HG02623 (cell line): ENCODE measurements at regions not wholly inside any gene's neighbourhood (a gene's known extent, or its start where the extent isn't known, plus 50 kb on each side); places are given as distances from the start of the nearest gene placed in this dataset.

Source experiments
- ATAC-seq: cut with Tn5 transposase; IDR thresholded peaks from one replicate; pipeline ENCODE4 v1.9.1; 2021; ENCODE audit warnings: moderate library complexity; ENCODE audit not compliant: unreplicated experiment

GRCh38 chr2:53450923-53451322, 316.7 kb upstream of the CHAC2 start:
- ATAC-seq: no peak

- ATAC-seq: no peak
These were observed 319.0 kb upstream of the CHAC2 start for GRCh38 chr2:53448591-53448990.

DNA sequence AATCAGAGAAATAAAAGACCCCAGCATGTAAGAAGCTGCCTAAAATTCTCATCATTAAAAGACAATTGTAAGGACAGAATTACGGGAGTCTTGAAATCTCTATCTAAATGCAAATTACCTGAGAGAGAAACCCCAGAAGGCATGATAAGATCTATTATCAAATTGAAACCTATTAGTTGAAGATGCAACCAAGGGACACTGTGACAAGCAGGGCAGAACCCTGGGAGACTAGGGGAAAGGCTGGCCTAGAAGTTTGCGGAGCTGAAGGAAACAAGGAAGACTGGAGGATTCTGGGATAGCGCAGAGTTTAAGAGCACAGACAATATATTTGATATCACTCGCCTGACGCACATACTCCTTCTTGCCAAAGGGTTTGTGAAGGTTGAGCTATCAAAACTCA, 319.5 kb upstream of the CHAC2 start:
- ATAC-seq: no peak

DNA sequence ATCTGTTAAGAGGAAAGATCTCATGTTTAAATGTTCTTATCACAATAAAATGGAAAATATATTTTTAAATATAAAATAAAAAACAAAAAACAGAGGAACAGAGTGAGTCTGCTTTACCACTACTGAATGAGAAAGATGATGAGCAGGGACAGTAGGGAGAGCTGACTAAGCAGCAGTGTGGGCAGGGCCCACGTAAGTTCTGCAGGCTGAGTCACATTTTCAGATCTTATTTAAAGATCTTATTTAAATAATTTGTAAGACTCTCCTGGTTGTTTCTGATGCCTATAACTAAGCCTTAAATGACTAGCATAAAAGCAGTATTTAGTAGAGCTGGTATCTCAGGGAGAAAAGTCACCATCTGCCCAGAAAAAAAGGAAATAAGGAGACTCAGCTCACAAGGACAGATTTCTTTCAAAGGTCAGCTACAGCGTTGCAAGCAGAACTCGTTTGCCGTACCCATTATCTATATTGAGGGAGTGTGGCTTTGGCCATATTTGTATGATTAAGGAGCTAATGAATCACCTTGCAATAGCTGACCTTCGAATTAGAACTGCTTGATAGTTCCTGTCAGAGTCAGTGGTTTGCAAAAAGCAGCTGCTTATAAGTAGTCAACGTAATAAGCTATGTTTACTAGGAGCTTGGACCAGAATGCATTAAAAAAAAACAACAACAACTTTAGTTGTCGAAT, 322.1 kb upstream of the CHAC2 start:
- ATAC-seq: peak; percentile 65

- ATAC-seq: no peak
These were observed 324.8 kb upstream of the CHAC2 start for GRCh38 chr2:53442783-53443182.

DNA sequence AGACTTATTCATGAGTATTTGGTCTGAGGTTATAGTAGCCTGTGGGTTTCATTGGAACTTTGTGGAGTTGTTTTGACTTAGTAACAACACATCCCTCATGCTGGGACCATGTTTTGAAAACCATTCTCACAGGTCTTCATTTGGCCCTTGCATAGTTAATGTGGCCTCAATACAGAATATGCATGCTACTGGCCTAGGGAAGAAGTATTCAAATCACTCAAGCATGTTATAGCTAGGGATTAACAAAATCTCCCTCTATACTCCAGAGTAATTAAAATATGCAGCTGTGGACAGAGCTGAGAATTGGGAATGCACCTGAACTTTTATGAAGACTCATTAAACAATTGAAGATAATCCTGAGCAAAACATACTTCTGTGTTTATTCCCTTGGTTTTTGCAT, 325.5 kb upstream of the CHAC2 start:
- ATAC-seq: no peak

- ATAC-seq: no peak
These were observed 328.9 kb upstream of the CHAC2 start for GRCh38 chr2:53438692-53439091.

DNA sequence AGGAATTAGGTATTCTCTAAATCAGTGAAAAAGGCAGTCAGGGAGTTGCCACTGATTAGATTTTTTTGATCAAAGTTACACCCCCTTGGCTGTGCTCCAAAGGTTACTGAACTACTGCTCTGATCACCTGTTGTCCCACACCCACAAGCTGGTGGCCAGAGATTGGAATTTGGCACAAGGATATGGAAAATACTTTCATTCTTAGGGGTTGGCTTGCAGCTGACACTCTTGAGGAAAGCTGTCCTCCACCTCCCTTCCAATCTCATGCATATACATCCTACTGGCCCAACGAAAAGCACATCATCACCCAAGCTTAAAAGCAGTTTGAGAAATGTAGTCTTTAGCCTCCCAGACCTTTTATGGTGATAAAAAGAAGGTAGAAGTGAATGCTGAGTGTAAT, 329.5 kb upstream of the CHAC2 start:
- ATAC-seq: no peak

DNA sequence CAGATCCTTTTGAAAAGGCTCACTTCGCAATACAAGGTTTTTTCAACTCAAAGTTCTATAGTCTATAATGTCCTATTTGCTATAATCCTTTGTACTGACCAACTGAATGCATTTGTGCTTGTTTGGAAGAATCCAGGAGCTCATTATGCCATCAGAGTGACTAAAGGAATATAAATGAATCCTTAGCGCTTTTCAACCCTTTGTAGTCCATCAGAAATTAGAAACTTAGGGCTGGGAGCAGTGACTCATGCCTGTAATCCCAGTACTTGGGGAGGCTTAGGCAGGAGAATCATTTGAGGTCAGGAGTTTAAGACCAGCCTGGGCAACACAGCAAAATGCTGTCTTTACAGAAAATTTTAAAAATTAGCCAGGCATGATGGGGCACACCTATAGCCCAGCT, 330.2 kb upstream of the CHAC2 start:
- ATAC-seq: no peak

DNA sequence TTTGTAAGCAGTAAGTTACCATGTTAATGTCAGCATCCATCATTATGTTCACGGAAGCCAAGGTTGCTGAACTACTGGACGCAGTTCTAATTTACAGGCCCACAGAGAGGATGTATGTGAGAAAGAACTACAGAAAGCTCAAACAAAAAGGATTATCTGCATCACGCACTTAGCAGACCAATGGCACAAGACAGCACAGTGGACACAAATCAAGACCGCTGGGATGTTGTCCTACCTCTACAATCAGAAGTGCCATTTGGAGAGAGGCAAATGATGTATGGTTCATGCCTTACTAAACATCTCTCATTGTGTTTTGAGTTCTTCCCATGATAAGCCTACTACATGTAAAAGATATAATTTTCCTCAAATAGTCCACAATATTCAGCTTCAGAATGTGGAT, 330.7 kb upstream of the CHAC2 start:
- no peak for ATAC-seq

DNA sequence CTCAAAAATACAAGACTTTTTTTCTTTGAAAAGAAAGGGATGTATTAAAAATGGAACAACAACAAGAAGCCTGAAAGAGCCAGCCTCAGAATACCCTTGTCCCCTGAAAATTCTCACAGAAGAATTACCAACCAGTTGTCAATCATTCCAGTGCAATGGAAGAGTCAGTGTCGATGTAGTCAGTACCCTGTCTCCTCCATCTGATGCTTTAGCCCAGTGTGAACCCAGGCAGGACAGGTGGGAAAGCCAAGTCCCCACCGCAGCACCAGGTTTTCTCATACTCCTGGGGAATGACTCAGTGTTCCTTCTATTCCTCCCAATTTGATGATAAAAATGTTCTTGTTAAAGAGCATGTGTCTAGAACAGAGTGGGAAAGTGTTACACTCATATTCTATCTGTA, 332.0 kb upstream of the CHAC2 start:
- no peak for ATAC-seq

DNA sequence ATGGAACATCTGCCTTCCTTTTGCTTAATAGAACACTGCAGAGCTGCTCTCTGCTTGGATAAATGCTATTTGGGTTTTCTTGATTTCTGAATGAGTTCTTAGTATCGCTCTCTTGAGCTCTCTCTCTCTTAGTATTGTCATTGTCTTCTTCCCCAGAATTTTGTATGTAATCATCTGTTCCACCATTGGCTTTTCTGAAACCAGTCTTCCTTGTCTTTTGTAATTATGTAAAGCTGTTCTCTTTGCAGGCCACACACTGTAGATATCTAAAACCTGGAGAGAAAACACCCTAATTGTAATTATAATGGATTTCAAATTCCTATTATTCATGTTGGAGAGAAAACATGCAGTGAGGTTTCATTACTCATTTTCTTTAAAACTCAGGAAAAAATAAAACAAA, 333.1 kb upstream of the CHAC2 start:
- no peak for ATAC-seq

- ATAC-seq: no peak
These were observed 334.7 kb upstream of the CHAC2 start for GRCh38 chr2:53432936-53433335.

DNA sequence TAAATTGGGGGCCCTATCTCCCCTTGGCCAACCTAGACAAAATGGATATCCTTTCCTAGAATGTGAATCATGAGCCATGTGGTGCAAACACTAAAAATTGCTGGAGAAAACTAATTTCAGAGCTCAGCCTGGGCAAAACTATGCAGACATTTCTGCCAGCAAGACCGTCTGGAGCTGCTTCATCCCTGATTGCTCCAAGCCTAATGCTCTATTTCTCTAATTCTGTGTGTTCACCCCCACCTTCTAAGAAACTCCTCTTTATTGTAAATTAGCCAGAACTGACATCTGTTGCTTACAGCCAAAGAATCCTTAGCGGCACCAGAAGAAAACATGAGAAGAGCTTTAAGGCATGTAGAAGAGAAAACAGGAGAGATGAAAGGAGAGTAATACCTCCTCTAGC, 337.7 kb upstream of the CHAC2 start:
- ATAC-seq: no peak

- ATAC-seq: peak; percentile 64
These were observed 342.7 kb upstream of the CHAC2 start for GRCh38 chr2:53424902-53425301.

- ATAC-seq: no peak
These were observed 344.1 kb upstream of the CHAC2 start for GRCh38 chr2:53423465-53423864.

DNA sequence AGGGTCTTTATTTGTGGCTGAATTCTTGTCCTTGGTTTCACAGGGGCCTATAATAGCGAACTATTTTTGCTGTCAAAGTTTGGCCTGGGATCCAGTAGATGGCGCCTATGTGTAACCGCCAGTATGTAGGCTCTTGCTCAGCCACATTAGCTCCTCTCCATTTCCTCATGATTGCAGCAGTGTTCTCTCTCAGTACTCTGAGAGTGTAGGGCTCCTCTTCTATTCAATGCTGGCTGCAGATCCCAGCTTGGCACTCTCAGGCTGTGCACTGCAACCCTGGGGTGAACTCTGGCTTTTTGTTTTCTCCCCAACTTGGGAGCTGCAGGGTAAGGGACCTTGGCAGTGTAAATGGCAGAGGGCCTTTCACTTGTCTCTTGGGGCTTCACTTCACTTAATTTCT, 344.6 kb upstream of the CHAC2 start:
- ATAC-seq: peak; percentile 75

DNA sequence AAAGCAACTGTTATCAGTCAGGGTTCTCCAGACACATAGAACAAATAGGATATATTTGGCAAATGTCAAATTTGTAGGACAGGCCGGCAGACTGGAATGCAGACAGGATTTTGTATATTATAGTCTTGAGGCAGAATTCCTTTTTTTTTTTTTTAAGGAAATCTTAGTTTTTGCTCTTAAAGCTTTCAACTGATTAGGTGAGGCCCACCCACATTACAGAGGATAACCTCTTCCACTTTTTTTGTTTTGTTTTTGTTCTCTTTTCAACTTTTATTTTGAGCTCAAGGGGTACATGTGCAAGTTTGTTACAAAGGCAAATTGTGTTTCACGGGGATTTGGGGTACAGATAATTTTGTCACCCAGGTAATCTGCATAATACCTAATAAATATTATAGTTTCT, 350.2 kb upstream of the CHAC2 start:
- ATAC-seq: no peak

GRCh38 chr2:53407363-53408080, 360.1 kb upstream of the CHAC2 start:
- ATAC-seq: no peak

DNA sequence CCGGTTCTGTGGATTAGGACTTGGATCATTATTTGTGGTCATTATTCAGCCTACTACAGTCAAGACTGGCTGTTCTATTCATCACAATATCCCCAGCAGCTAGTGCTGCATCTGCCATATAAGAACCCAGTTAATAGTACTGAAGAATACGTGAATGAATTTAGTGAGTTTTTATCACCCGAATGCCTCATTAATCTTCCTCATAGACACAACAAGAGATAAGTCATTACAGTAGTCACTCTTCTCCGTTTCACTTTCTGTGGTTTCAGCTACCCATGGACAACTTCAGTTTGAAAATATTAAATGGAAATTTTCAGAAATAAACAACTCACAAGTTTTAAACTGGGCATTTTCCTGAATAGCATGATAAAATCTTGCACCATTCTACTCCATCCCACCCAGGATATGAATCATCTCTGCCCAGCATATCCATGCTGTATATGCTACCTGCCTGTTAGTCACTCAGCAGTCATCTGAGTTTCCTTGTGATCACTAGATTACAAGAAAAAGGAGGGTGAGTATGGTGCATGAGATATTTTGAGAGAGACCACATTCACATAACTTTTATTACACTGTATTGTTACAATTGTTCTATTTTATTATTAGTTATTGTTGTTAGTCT, 363.7 kb upstream of the CHAC2 start:
- ATAC-seq: no peak

- ATAC-seq: no peak
These were observed 370.5 kb upstream of the CHAC2 start for GRCh38 chr2:53397085-53397484.

DNA sequence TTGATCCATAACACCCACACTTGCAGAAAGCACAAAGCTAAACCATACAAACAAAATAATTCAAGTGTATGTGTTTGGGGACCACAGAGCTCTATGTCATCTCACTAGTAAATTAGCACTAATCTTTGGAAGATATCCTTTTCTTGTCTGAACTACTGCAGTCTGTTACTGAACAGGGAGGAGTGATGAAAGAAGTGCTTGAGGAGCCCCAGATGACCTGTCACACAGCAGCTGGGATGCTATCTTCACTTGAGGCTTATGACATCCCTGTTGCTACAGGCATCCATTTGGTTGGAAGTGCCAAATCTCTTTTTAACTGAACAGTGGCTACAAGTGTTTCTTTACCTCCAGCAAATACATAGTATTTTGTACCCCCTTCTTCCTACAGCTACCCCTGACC, 386.3 kb upstream of the CHAC2 start:
- no peak for ATAC-seq
